22Rv1 (cell line): ENCODE measurements at regions not wholly inside any gene's neighbourhood (a gene's known extent, or its start where the extent isn't known, plus 50 kb on each side); places are given as distances from the start of the nearest gene placed in this dataset.

Source experiments
- ZFX ChIP-seq: fragments of 450-650 bp; IDR thresholded peaks from 2 replicates; pipeline ENCODE4 v1.6.1; 2017; ENCODE audit warnings: antibody characterized with exemption, borderline replicate concordance
- TF ChIP-seq, protein P1 (sequence below): fragments of 450-650 bp; IDR thresholded peaks from 2 replicates; pipeline ENCODE4 v1.5.1; 2017; ENCODE audit warnings: mild to moderate bottlenecking

DNA sequence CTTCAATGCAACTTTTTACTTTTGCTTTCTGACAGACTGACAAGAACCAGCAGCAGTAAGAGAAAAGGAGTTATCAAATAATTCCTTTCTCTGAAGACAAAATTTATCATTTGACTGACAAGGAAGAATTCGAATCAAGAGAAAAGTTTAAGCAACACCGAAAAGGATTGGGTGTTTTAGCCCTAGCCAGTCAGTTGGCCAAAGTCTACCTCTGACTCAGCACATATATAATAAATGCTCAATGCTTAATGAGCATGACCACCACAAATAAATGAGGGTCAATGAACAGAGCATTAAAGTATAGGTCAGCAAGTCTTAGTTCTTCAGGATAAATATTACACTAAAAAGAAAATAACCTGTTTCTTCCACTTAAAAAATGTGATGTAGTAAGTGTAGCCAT is 1603.5 kb upstream of the C9orf72 start:
- TF ChIP-seq, protein P1, sequence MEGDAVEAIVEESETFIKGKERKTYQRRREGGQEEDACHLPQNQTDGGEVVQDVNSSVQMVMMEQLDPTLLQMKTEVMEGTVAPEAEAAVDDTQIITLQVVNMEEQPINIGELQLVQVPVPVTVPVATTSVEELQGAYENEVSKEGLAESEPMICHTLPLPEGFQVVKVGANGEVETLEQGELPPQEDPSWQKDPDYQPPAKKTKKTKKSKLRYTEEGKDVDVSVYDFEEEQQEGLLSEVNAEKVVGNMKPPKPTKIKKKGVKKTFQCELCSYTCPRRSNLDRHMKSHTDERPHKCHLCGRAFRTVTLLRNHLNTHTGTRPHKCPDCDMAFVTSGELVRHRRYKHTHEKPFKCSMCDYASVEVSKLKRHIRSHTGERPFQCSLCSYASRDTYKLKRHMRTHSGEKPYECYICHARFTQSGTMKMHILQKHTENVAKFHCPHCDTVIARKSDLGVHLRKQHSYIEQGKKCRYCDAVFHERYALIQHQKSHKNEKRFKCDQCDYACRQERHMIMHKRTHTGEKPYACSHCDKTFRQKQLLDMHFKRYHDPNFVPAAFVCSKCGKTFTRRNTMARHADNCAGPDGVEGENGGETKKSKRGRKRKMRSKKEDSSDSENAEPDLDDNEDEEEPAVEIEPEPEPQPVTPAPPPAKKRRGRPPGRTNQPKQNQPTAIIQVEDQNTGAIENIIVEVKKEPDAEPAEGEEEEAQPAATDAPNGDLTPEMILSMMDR = no peak
- TF ChIP-seq ZFX = no peak
